Esophagus muscularis mucosa (tissue), 4 donors: ENCODE measurements at regions not wholly inside any gene's neighbourhood (a gene's known extent, or its start where the extent isn't known, plus 50 kb on each side); places are given as distances from the start of the nearest gene placed in this dataset.

Source experiments
- EP300 ChIP-seq: sonication (generic); formaldehyde crosslinking; IDR thresholded peaks from one replicate; pipeline ENCODE4 v1.6.1; 2017; ENCODE audit warnings: antibody characterized with exemption
- POLR2A ChIP-seq: fragments of 450-650 bp; IDR thresholded peaks from one replicate; pipeline ENCODE4 v1.6.1; 2017; ENCODE audit warnings: antibody characterized with exemption, moderate library complexity, mild to moderate bottlenecking, low read depth
- POLR2AphosphoS5 ChIP-seq, 2 donors: sonication (generic); formaldehyde crosslinking; IDR thresholded peaks; one replicate each; pipeline ENCODE4 v1.6.1; 2017; ENCODE audit warnings: antibody characterized with exemption in 2 of 2
- TF ChIP-seq, protein P1 (sequence below), 3 experiments: fragments of 200-600 bp in 2 of 3; fragments of 450-650 bp in 1 of 3; sonication (generic) in 2 of 3; IDR thresholded peaks; one replicate each; pipeline ENCODE4 v1.5.1; 2017 to 2019; ENCODE audit warnings: antibody characterized with exemption in 3 of 3, mild to moderate bottlenecking in 2 of 3, moderate library complexity in 1 of 3

DNA sequence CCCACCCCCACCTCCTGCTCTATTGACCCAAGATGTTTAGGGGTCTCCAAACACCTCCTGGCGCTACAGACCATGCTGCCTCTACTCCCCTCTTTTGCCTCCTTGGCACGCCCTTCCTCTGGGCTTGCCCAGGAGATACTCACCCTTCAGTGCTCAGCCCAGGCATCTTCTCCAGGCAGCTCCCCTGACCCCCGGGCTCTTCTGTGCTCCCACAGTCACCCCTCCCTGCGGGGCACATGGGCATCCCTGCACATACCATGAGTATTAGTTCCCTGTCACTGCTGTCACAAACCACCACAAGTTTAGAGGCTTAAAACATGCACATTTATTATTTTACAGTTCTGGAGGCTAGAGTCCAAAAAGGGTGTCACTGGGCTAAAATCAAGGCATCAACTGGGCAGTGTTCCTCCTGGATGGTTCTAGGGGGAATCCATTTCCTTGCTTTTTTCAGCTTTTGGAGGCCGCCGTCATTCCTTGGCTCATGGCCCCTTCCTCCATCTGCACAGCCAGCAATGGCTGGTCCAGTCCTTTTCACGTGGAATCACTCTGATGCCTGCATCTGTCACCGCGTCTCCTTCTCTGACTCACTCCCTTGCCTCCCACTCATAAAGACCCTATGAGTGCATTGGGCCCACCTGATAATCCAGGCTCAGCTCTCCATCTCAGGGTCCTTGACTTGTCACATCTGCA is 230.4 kb upstream of the COPS8 start:
- TF ChIP-seq EP300 (no peak), POLR2A (no peak), POLR2AphosphoS5 (IDR thresholded peaks at IDR 0.05) (no peak)
- TF ChIP-seq, protein P1, sequence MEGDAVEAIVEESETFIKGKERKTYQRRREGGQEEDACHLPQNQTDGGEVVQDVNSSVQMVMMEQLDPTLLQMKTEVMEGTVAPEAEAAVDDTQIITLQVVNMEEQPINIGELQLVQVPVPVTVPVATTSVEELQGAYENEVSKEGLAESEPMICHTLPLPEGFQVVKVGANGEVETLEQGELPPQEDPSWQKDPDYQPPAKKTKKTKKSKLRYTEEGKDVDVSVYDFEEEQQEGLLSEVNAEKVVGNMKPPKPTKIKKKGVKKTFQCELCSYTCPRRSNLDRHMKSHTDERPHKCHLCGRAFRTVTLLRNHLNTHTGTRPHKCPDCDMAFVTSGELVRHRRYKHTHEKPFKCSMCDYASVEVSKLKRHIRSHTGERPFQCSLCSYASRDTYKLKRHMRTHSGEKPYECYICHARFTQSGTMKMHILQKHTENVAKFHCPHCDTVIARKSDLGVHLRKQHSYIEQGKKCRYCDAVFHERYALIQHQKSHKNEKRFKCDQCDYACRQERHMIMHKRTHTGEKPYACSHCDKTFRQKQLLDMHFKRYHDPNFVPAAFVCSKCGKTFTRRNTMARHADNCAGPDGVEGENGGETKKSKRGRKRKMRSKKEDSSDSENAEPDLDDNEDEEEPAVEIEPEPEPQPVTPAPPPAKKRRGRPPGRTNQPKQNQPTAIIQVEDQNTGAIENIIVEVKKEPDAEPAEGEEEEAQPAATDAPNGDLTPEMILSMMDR (IDR thresholded peaks at IDR 0.05) = no peak
